HCT116 (cell line): ENCODE measurements at regions not wholly inside any gene's neighbourhood (a gene's known extent, or its start where the extent isn't known, plus 50 kb on each side); places are given as distances from the start of the nearest gene placed in this dataset.

Experiments used
- ATAC-seq: fragments of 200-7000 bp; cut with Tn5 transposase; 2 replicates; pipeline ENCODE4 v1.9.1; 2020; ENCODE audit warnings: mild to moderate bottlenecking, moderate library complexity
- BruUV-seq: library from RNA; stranded (reverse); fragments of 400-500 nt; replicated peaks from 2 replicates; lab custom pipeline; 2021; lab: Mats Ljungman, UMichigan
- CTCF ChIA-PET: fragments of 300-600 bp; sonication (Branson Sonifier 250); formaldehyde crosslinking; loops from one replicate; lab custom pipeline; 2021; ENCODE audit warnings: antibody characterized with exemption; lab: Charles Lee
- POLR2A ChIA-PET: fragments of 300-600, 350-600 bp; sonication (Branson Sonifier 250); formaldehyde crosslinking; loops from one replicate; lab custom pipeline; 2021; ENCODE audit warnings: antibody characterized with exemption; lab: Charles Lee
- RAD21 ChIA-PET, 2 experiments: fragments of 300-600 bp; sonication (Branson Sonifier 250); formaldehyde crosslinking; loops; one replicate each; lab custom pipeline; 2023; ENCODE audit warnings: low total read pairs in 2 of 2; ENCODE audit not compliant: uncharacterized antibody in 2 of 2, unreplicated experiment in 2 of 2, low non-redundant PET in 1 of 2; lab: Charles Lee
- DNase-seq: peaks from one replicate; pipeline ENCODE4 v3.0.0-alpha.2; 2010; ENCODE audit warnings: low read depth, low spot score
- H2AFZ ChIP-seq: fragments of 200-600 bp; shearing (Covaris generic), sonication (generic); 2 replicates; pipeline ENCODE4 v1.6.1; 2017; ENCODE audit warnings: low read depth, mixed run types, mixed read lengths, antibody characterized with exemption, low read length; ENCODE audit not compliant: poor library complexity, severe bottlenecking
- H3K27ac ChIP-seq: 2 replicates; pipeline ENCODE4 v1.5.1; 2012; ENCODE audit warnings: low read depth, low read length
- H3K27me3 ChIP-seq: fragments of 200-600 bp; sonication (generic); 2 replicates; pipeline ENCODE4 v1.6.1; 2016; ENCODE audit warnings: mixed run types, low read length, mixed read lengths; ENCODE audit not compliant: insufficient read depth
- H3K36me3 ChIP-seq, 2 experiments: fragments of 200-500 bp in 1 of 2; fragments of 200-600 bp in 1 of 2; sonication (Bioruptor generic) in 1 of 2; sonication (generic) in 1 of 2; 2 replicates each; pipeline versions ENCODE4 v1.5.1 to v1.6.1; 2014 to 2016; ENCODE audit warnings: low read length in 2 of 2, inconsistent platforms in 1 of 2, mixed read lengths in 1 of 2, mixed run types in 1 of 2; ENCODE audit not compliant: insufficient read depth in 2 of 2, control insufficient read depth in 1 of 2
- H3K4me1 ChIP-seq, 2 experiments: fragments of 200-600 bp in 1 of 2; sonication (generic) in 1 of 2; 2 replicates each; pipeline versions ENCODE4 v1.5.1 to v1.6.1; 2012 to 2017; ENCODE audit warnings: low read length in 2 of 2, inconsistent platforms in 1 of 2, mild to moderate bottlenecking in 1 of 2, mixed read lengths in 1 of 2, mixed run types in 1 of 2, moderate library complexity in 1 of 2; ENCODE audit not compliant: insufficient read depth in 2 of 2, control insufficient read depth in 1 of 2
- H3K4me2 ChIP-seq: fragments of 200-600 bp; sonication (generic); 2 replicates; pipeline ENCODE4 v1.6.1; 2017; ENCODE audit warnings: mixed run types, low read length, mixed read lengths
- H3K4me3 ChIP-seq, 2 experiments: fragments of 200-600 bp in 1 of 2; sonication (generic) in 1 of 2; replicated peaks in 1 of 2; 2 replicates each; pipeline ENCODE4 v1.5.1; 2011 to 2016; ENCODE audit warnings: low read length in 2 of 2, control low read depth in 1 of 2, low read depth in 1 of 2, mild to moderate bottlenecking in 1 of 2, mixed read lengths in 1 of 2, mixed run types in 1 of 2
- H3K79me2 ChIP-seq: fragments of 200-600 bp; sonication (generic); 2 replicates; pipeline ENCODE4 v1.6.1; 2017; ENCODE audit warnings: mild to moderate bottlenecking, mixed run types, low read length, moderate library complexity, mixed read lengths; ENCODE audit not compliant: insufficient read depth
- H3K9ac ChIP-seq: fragments of 200-600 bp; sonication (generic); 2 replicates; pipeline ENCODE4 v1.6.1; 2016; ENCODE audit warnings: low read length, mixed read lengths
- H3K9me2 ChIP-seq: fragments of 200-600 bp; sonication (generic), shearing (Covaris generic); 2 replicates; pipeline ENCODE4 v1.6.1; 2017; ENCODE audit warnings: mixed run types, mild to moderate bottlenecking, moderate library complexity; ENCODE audit not compliant: insufficient read depth
- H3K9me3 ChIP-seq, 2 experiments: fragments of 200-500 bp in 1 of 2; fragments of 200-600 bp in 1 of 2; sonication (Bioruptor generic) in 1 of 2; sonication (generic) in 1 of 2; 2 replicates each; pipeline ENCODE4 v1.6.1; 2014 to 2017; ENCODE audit warnings: low read length in 2 of 2, mixed read lengths in 2 of 2, inconsistent platforms in 1 of 2, low read depth in 1 of 2, mild to moderate bottlenecking in 1 of 2, mixed run types in 1 of 2, moderate library complexity in 1 of 2; ENCODE audit not compliant: control insufficient read depth in 1 of 2, insufficient read depth in 1 of 2
- H4K20me1 ChIP-seq: fragments of 200-600 bp; sonication (generic), shearing (Covaris generic); 2 replicates; pipeline ENCODE4 v1.6.1; 2017; ENCODE audit warnings: mixed run types, mild to moderate bottlenecking, moderate library complexity; ENCODE audit not compliant: insufficient read depth
- ELF1 ChIP-seq: IDR thresholded peaks from 2 replicates; pipeline ENCODE4 v1.6.1; 2012; ENCODE audit warnings: low read depth, borderline replicate concordance
- EZH2phosphoT487 ChIP-seq: fragments of 200-600 bp; IDR thresholded peaks from 2 replicates; pipeline ENCODE4 v1.6.1; 2018; ENCODE audit warnings: antibody characterized with exemption, borderline replicate concordance
- FOSL1 ChIP-seq: IDR thresholded peaks from 2 replicates; pipeline ENCODE4 v1.6.1; 2012; ENCODE audit warnings: low read depth
- SIN3A ChIP-seq: IDR thresholded peaks from 2 replicates; pipeline ENCODE4 v1.6.1; 2012; ENCODE audit warnings: low read depth
- SRF ChIP-seq: IDR thresholded peaks from 2 replicates; pipeline ENCODE4 v1.6.1; 2012; ENCODE audit warnings: low read depth
- YY1 ChIP-seq: IDR thresholded peaks from 2 replicates; pipeline ENCODE4 v1.6.1; 2011; ENCODE audit warnings: low read length, low read depth, moderate library complexity, mild to moderate bottlenecking; ENCODE audit not compliant: insufficient replicate concordance; ENCODE audit errors: extremely low read depth
- ZNF274 ChIP-seq: fragments of 200-500 bp; sonication (Bioruptor generic); IDR thresholded peaks from 2 replicates; pipeline ENCODE4 v1.6.1; 2014; ENCODE audit warnings: mild to moderate bottlenecking, low read depth, low read length, inconsistent platforms
- intact Hi-C: fragments of 100-400 bp; cut with micrococcal nuclease; formaldehyde crosslinking; loops from 2 replicates; pipeline ENCODE4 v1.10.0; 2022
- TF ChIP-seq, protein P1 (sequence below): IDR thresholded peaks from 2 replicates; pipeline ENCODE4 v1.6.1; 2011; ENCODE audit warnings: mild to moderate bottlenecking, low read length, moderate library complexity; ENCODE audit not compliant: insufficient replicate concordance; ENCODE audit errors: extremely low read depth

DNA sequence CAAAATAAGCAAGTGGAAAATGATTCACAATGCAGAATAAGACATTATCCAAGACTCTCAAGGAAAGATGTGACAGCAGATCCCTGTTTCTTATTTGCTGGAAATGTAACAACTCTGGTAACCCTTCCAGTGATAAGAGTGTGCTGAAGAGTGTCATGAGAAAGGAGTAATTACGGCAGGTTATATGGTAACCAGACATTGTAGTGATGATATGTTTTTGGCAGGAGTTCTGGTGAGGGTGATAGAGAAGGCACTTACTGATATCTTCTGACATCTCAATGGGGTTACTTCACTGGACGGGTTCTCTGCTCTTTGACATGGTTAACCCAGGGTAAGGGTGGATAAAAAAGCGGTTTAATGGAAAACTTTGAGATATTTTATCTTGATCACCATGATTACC, 1270.9 kb downstream of the CDH11 start (continued):
- TF ChIP-seq, protein P1, sequence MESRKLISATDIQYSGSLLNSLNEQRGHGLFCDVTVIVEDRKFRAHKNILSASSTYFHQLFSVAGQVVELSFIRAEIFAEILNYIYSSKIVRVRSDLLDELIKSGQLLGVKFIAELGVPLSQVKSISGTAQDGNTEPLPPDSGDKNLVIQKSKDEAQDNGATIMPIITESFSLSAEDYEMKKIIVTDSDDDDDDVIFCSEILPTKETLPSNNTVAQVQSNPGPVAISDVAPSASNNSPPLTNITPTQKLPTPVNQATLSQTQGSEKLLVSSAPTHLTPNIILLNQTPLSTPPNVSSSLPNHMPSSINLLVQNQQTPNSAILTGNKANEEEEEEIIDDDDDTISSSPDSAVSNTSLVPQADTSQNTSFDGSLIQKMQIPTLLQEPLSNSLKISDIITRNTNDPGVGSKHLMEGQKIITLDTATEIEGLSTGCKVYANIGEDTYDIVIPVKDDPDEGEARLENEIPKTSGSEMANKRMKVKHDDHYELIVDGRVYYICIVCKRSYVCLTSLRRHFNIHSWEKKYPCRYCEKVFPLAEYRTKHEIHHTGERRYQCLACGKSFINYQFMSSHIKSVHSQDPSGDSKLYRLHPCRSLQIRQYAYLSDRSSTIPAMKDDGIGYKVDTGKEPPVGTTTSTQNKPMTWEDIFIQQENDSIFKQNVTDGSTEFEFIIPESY = no peak
- no peak for TF ChIP-seq SRF

DNA sequence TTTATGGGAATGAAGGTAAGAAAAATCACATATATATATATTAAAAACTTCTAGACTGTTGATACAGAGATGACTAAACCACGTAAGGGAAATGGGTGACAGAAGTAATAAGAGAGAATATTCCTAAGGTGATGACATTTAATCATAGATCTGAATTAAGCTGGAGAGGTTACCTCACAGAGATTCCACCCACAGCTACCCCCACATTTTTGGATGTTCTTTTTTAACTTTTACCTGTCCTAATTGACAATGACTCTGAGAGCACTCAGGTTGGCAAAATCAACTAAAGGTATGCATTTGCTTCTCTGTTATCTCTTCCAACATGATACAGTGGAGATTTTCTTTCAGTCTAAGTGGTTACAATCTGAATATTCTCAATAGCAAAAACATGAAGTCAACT, 1280.6 kb downstream of the CDH11 start:
- Histone ChIP-seq H3K27ac (no peak overlapping the region), H2AFZ (no peak overlapping the region), H4K20me1 (no peaks in the 10 kb centered on the region), H3K27me3 (no peaks in the 10 kb centered on the region)
- TF ChIP-seq FOSL1 (no peak), ZNF274 (no peak), ELF1 (no peak), SIN3A (no peak), EZH2phosphoT487 (no peak), YY1 (no peak)
- TF ChIP-seq, all 23 proteins: peak for 0
- Histone ChIP-seq H3K4me1 (no peaks in the 10 kb centered on the region), H3K4me2 (no peak overlapping the region), H3K79me2 (no peaks in the 10 kb centered on the region), H3K9me3 (peaks cover 10 to 11% of the 10 kb centered on the region in 2 experiments; a peak in 3 of 4 replicates), H3K9me2 (no peaks in the 10 kb centered on the region), H3K36me3 (no peaks in the 10 kb centered on the region), H3K4me3 (no peak overlapping the region), H3K9ac (no peak overlapping the region)
- ChIA-PET RAD21 (no interaction called here), CTCF (no interaction called here), POLR2A (no interaction called here)
- no peak for DNase-seq
- ATAC-seq = no peak
- intact Hi-C loops = no loop called here
- no TSS peak for BruUV-seq
